ENCODE measurements at regions not wholly inside any gene's neighbourhood (a gene's known extent, or its start where the extent isn't known, plus 50 kb on each side); places are given as distances from the start of the nearest gene placed in this dataset.

GRCh38 chr4:34194585-34194984, 2049.7 kb downstream of the ARAP2 start:
- TF ChIP-seq, protein P1, sequence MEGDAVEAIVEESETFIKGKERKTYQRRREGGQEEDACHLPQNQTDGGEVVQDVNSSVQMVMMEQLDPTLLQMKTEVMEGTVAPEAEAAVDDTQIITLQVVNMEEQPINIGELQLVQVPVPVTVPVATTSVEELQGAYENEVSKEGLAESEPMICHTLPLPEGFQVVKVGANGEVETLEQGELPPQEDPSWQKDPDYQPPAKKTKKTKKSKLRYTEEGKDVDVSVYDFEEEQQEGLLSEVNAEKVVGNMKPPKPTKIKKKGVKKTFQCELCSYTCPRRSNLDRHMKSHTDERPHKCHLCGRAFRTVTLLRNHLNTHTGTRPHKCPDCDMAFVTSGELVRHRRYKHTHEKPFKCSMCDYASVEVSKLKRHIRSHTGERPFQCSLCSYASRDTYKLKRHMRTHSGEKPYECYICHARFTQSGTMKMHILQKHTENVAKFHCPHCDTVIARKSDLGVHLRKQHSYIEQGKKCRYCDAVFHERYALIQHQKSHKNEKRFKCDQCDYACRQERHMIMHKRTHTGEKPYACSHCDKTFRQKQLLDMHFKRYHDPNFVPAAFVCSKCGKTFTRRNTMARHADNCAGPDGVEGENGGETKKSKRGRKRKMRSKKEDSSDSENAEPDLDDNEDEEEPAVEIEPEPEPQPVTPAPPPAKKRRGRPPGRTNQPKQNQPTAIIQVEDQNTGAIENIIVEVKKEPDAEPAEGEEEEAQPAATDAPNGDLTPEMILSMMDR (IDR thresholded peaks at IDR 0.05; ENCODE audit: borderline replicate concordance, insufficient read depth, low read depth, low read length) = no peak
- H3K4me3 ChIP-seq (ENCODE audit: low read depth, low read length) = no peak overlapping the region

GRCh38 chr4:34196375-34196774, 2047.9 kb downstream of the ARAP2 start:
- TF ChIP-seq, protein P1 (IDR thresholded peaks at IDR 0.05; ENCODE audit: borderline replicate concordance, insufficient read depth, low read depth, low read length) = no peak
- H3K4me3 ChIP-seq (ENCODE audit: low read depth, low read length) = no peak overlapping the region

- H3K4me3 ChIP-seq (ENCODE audit: low read depth, low read length) = no peak overlapping the region
- TF ChIP-seq, protein P1 (IDR thresholded peaks at IDR 0.05; ENCODE audit: borderline replicate concordance, insufficient read depth, low read depth, low read length) = no peak
Measured at GRCh38 chr4:34198966-34199365, 2045.3 kb downstream of the ARAP2 start.

- TF ChIP-seq, protein P1 (IDR thresholded peaks at IDR 0.05; ENCODE audit: borderline replicate concordance, insufficient read depth, low read depth, low read length) = no peak
- no peak overlapping the region for H3K4me3 ChIP-seq (ENCODE audit: low read depth, low read length)
Measured at GRCh38 chr4:34200535-34200934, 2043.8 kb downstream of the ARAP2 start.

GRCh38 chr4:34202154-34202553, 2042.2 kb downstream of the ARAP2 start:
- TF ChIP-seq, protein P1 (IDR thresholded peaks at IDR 0.05; ENCODE audit: borderline replicate concordance, insufficient read depth, low read depth, low read length) = no peak
- no peak overlapping the region for H3K4me3 ChIP-seq (ENCODE audit: low read depth, low read length)

DNA sequence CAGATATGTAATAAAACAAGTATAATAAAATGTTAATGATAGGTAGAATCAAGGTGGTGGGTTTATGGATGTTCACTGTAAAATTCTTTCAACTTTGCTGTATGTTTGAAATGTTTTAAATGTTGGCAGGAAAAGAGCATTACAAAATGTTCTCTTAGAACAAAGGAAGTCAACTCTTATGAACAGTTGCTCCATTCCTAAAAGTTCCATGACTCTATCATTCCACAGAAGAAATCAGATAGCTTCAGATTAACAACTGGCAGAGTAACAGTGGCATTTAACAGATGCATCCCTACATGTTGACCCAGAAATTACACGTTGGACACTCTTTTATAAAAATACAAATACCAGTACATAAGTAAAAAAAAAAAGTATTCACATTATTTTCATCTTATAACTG, 2023.7 kb downstream of the ARAP2 start:
- TF ChIP-seq, protein P1 (IDR thresholded peaks at IDR 0.05; ENCODE audit: borderline replicate concordance, insufficient read depth, low read depth, low read length) = no peak
- no peak overlapping the region for H3K4me3 ChIP-seq (ENCODE audit: low read depth, low read length)

- H3K4me3 ChIP-seq (ENCODE audit: low read depth, low read length) = no peak overlapping the region
- TF ChIP-seq, protein P1 (IDR thresholded peaks at IDR 0.05; ENCODE audit: borderline replicate concordance, insufficient read depth, low read depth, low read length) = no peak
Measured at GRCh38 chr4:34221986-34222385, 2022.3 kb downstream of the ARAP2 start.

All from GM12875 (cell line).